Ovary (tissue), 7 donors: ENCODE measurements at regions not wholly inside any gene's neighbourhood (a gene's known extent, or its start where the extent isn't known, plus 50 kb on each side); places are given as distances from the start of the nearest gene placed in this dataset.

ENCODE experiments used
- DNase-seq, 5 donors: peaks; one replicate each; pipeline ENCODE4 v3.0.0-alpha.2; 2019 to 2020
- H3K27ac ChIP-seq, 2 donors: fragments of 200-600 bp; one replicate each; pipeline versions ENCODE4 v1.5.1 to v1.8.0; 2019 to 2022
- H3K27me3 ChIP-seq: fragments of 200-600 bp; one replicate; pipeline ENCODE4 v1.8.0; 2022
- H3K36me3 ChIP-seq: fragments of 200-600 bp; sonication (generic); one replicate; pipeline ENCODE4 v1.5.1; 2019
- H3K4me1 ChIP-seq: one replicate; pipeline ENCODE4 v1.8.1; 2013; ENCODE audit warnings: mild to moderate bottlenecking, moderate library complexity; ENCODE audit not compliant: insufficient read depth
- H3K4me3 ChIP-seq: fragments of 200-600 bp; sonication (generic); one replicate; pipeline ENCODE4 v1.5.1; 2017
- H3K9me3 ChIP-seq, 2 donors: fragments of 200-600 bp in 1 of 2; sonication (generic) in 1 of 2; one replicate each; pipeline versions ENCODE4 v1.5.1 to v1.8.1; 2013 to 2019; ENCODE audit warnings: mild to moderate bottlenecking in 1 of 2, moderate library complexity in 1 of 2
- EP300 ChIP-seq: sonication (generic); formaldehyde crosslinking; IDR thresholded peaks from one replicate; pipeline ENCODE4 v1.6.1; 2017; ENCODE audit warnings: antibody characterized with exemption
- POLR2A ChIP-seq: fragments of 450-650 bp; IDR thresholded peaks from one replicate; pipeline ENCODE4 v1.6.1; 2017; ENCODE audit warnings: antibody characterized with exemption, mild to moderate bottlenecking, moderate library complexity
- WGBS, 3 donors: extraction: QIAGEN DNeasy Blood & Tissue Kit in 1 of 3; methylation state at CpG; one replicate each; pipeline versions ENCODE4 v1.1.5 to v1.1.7; 2013 to 2017; 5-methylcytosine and 5-hydroxymethylcytosine counted together
- intact Hi-C, 4 donors: fragments of 100-400 bp; cut with DNase I; formaldehyde crosslinking; loops; one replicate each; pipeline versions ENCODE4 v1.11.0 to v1.15.1; 2022 to 2023
- TF ChIP-seq, protein P1 (sequence below), 3 donors: fragments of 450-650 bp in 2 of 3; fragments of 200-600 bp in 1 of 3; IDR thresholded peaks; one replicate each; pipeline versions ENCODE4 v1.5.1 to v1.8.0; 2016 to 2022; ENCODE audit warnings: antibody characterized with exemption in 3 of 3, mild to moderate bottlenecking in 1 of 3
- donor health status: DM: no; HTN: no; CAD: no; lungs with moderate emphysema.
- donor health status: DM: no; HTN: no; CAD: no.
- donor health status: Bipolar disorder and iron deficiency.
- donor health status: DM: no; HTN: no; CAD: no.
- donor health status: DM: yes; HTN: yes; CAD: no.

- TF ChIP-seq, protein P1, sequence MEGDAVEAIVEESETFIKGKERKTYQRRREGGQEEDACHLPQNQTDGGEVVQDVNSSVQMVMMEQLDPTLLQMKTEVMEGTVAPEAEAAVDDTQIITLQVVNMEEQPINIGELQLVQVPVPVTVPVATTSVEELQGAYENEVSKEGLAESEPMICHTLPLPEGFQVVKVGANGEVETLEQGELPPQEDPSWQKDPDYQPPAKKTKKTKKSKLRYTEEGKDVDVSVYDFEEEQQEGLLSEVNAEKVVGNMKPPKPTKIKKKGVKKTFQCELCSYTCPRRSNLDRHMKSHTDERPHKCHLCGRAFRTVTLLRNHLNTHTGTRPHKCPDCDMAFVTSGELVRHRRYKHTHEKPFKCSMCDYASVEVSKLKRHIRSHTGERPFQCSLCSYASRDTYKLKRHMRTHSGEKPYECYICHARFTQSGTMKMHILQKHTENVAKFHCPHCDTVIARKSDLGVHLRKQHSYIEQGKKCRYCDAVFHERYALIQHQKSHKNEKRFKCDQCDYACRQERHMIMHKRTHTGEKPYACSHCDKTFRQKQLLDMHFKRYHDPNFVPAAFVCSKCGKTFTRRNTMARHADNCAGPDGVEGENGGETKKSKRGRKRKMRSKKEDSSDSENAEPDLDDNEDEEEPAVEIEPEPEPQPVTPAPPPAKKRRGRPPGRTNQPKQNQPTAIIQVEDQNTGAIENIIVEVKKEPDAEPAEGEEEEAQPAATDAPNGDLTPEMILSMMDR (IDR thresholded peaks at IDR 0.05), result no peak
- TF ChIP-seq EP300 (no peak), POLR2A (no peak)
- Histone ChIP-seq H3K9me3 (no peaks in the 10 kb centered on the region), H3K27ac (no peak overlapping the region), H3K4me3 (no peak overlapping the region), H3K4me1 (no peaks in the 10 kb centered on the region), H3K27me3 (no peaks in the 10 kb centered on the region), H3K36me3 (no peaks in the 10 kb centered on the region)
- intact Hi-C loops, result no loop called here
- 92 to 96% (median 95%) methylated on average over 5 of the region's 5 CpGs for WGBS, 3 donors
- DNase-seq, result no peak
Measured at GRCh38 chr2:187799601-187800000, 245.4 kb upstream of the TFPI start.

DNA sequence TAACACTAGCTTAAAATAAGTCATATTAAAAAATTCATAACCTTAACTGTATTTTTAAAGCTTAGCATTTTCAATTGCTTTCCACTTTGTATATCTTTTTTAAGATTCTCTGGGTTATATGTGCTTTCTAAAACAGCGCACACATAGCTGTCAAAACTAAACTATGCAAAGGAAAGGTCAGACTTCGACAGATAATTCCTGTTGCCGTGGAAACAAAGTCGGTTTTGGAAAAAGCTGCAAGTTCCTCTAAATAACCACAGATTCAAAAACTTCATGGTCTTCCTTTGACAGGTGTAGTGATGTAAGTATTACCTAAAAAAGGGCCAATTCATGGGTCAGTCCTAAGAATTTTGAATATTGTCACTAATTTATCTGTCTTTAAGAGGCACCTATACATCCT lies 249.6 kb upstream of the TFPI start:
- Histone ChIP-seq H3K9me3 (no peaks in the 10 kb centered on the region), H3K4me3 (no peak overlapping the region), H3K36me3 (no peaks in the 10 kb centered on the region), H3K27me3 (no peaks in the 10 kb centered on the region), H3K27ac (no peak overlapping the region), H3K4me1 (no peaks in the 10 kb centered on the region)
- TF ChIP-seq POLR2A, result no peak
- no peak for DNase-seq
- WGBS, 3 donors, result 75 to 78% (median 76%) methylated on average over 4 of the region's 4 CpGs
- intact Hi-C loops, result no loop called here

DNA sequence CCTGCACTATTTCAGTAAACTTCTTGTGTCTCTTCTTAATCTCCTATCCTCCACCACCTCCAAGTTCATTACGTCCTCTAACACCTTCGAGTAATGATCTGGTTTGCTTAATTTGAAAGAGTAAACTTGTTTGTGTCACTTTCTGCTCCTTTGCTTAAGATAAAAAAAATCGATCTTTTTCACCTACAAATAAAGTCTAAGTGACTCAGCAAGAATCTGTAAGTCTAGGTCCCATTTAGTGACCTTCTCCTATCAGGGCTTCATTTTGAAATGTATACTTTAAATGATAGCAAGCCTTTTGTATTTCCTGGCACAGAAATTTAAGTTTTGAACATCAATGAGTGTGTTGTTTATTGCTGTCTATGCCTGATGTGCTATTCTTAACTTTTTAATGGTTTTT lies 260.9 kb upstream of the TFPI start:
- no peaks in the 10 kb centered on the region for H3K4me1 ChIP-seq
- whole genome bisulfite sequencing, 3 donors, result 84 to 89% (median 89%) methylated on average over 3 of the region's 3 CpGs
- H3K9me3 ChIP-seq, result no peaks in the 10 kb centered on the region
- intact Hi-C loops, result no loop called here
- H3K36me3 ChIP-seq, result no peaks in the 10 kb centered on the region
- no peak overlapping the region for H3K27ac ChIP-seq
- no peak overlapping the region for H3K4me3 ChIP-seq
- no peak for DNase-seq
- TF ChIP-seq POLR2A (no peak), EP300 (no peak)
- TF ChIP-seq, protein P1 (IDR thresholded peaks at IDR 0.05), result no peak
- H3K27me3 ChIP-seq, result no peaks in the 10 kb centered on the region

- intact Hi-C loops, result no loop called here
- 89 to 98% (median 96%) methylated on average over 1 of the region's 1 CpG for WGBS, 3 donors
- no peak for DNase-seq
Measured at GRCh38 chr2:187819624-187820023, 265.4 kb upstream of the TFPI start.

GRCh38 chr2:187825108-187825507 lies 270.9 kb upstream of the TFPI start:
- H3K27me3 ChIP-seq, result no peaks in the 10 kb centered on the region
- intact Hi-C loops, result no loop called here
- no peak overlapping the region for H3K4me3 ChIP-seq
- no peaks in the 10 kb centered on the region for H3K4me1 ChIP-seq
- no peaks in the 10 kb centered on the region for H3K36me3 ChIP-seq
- no peaks in the 10 kb centered on the region for H3K9me3 ChIP-seq
- TF ChIP-seq, protein P1 (IDR thresholded peaks at IDR 0.05), result no peak
- TF ChIP-seq POLR2A (no peak), EP300 (no peak)
- 95 to 96% (median 95%) methylated on average over 12 of the region's 12 CpGs for WGBS, 3 donors
- no peak overlapping the region for H3K27ac ChIP-seq
- no peak for DNase-seq

More at GRCh38 chr2:187819624-187820023, 265.4 kb upstream of the TFPI start:
- Histone ChIP-seq H3K4me3 (no peak overlapping the region), H3K4me1 (no peaks in the 10 kb centered on the region), H3K9me3 (no peaks in the 10 kb centered on the region), H3K27me3 (no peaks in the 10 kb centered on the region), H3K36me3 (no peaks in the 10 kb centered on the region), H3K27ac (no peak overlapping the region)
- TF ChIP-seq POLR2A (no peak), EP300 (no peak)
- TF ChIP-seq, protein P1 (IDR thresholded peaks at IDR 0.05), result no peak
